GM13977 (cell line): ENCODE measurements at regions not wholly inside any gene's neighbourhood (a gene's known extent, or its start where the extent isn't known, plus 50 kb on each side); places are given as distances from the start of the nearest gene placed in this dataset.
"Not testable (repeated sequence)": the region's sequence is repeated elsewhere in the genome, so short reads cannot be mapped to it uniquely, and the experiment has no call there.

Experiments used
- DNase-seq: peaks from one replicate; pipeline ENCODE4 v3.0.0; 2012; ENCODE audit warnings: low spot score
- CTCF ChIP-seq: IDR thresholded peaks from 2 replicates; pipeline ENCODE4 v1.5.1; 2012; ENCODE audit warnings: mild to moderate bottlenecking, control low read depth; ENCODE audit not compliant: insufficient read depth; ENCODE audit errors: extremely low read depth, missing control alignments
- in situ Hi-C: fragments of 300-500 bp; cut with MboI; formaldehyde crosslinking; loops from one replicate; pipeline ENCODE4 v1.12.0; 2022; ENCODE audit warnings: low sequenced_read_pairs, low pct_unique_long_range_greater_than_20kb, mixed read lengths, inconsistent platforms; ENCODE audit not compliant: unreplicated experiment

- DNase-seq, in situ Hi-C loops: not testable (repeated sequence)
Observed at GRCh38 chr4:74505355-74505978, 60.5 kb downstream of the AREG start.

GRCh38 chr4:74509363-74509762 lies 64.4 kb downstream of the AREG start:
- DNase-seq, in situ Hi-C loops: not testable (repeated sequence)

GRCh38 chr4:74516303-74516702 lies 71.4 kb downstream of the AREG start:
- TF ChIP-seq CTCF = no peak
- no peak for DNase-seq
- in situ Hi-C loops = no loop called here

GRCh38 chr4:74517996-74518395 lies 73.1 kb downstream of the AREG start:
- TF ChIP-seq CTCF = no peak
- in situ Hi-C loops = no loop called here
- DNase-seq = no peak

- no peak for TF ChIP-seq CTCF
- in situ Hi-C loops = no loop called here
- DNase-seq = no peak
Observed at GRCh38 chr4:74522251-74522991, 77.5 kb downstream of the AREG start.

- in situ Hi-C loops = no loop called here
- TF ChIP-seq CTCF = no peak
- DNase-seq = no peak
Observed at GRCh38 chr4:74523096-74523495, 78.2 kb downstream of the AREG start.

- no peak for TF ChIP-seq CTCF
- DNase-seq = no peak
- in situ Hi-C loops = no loop called here
Observed at GRCh38 chr4:74524985-74525384, 80.0 kb downstream of the AREG start.
